Pons (tissue), 1 donor: ENCODE measurements at regions not wholly inside any gene's neighbourhood (a gene's known extent, or its start where the extent isn't known, plus 50 kb on each side); places are given as distances from the start of the nearest gene placed in this dataset.
"Not testable (repeated sequence)": the region's sequence is repeated elsewhere in the genome, so short reads cannot be mapped to it uniquely, and the experiment has no call there.

Source experiments
- DNase-seq: peaks from one replicate; pipeline ENCODE4 v3.0.0-alpha.2; 2016; ENCODE audit warnings: low spot score

DNA sequence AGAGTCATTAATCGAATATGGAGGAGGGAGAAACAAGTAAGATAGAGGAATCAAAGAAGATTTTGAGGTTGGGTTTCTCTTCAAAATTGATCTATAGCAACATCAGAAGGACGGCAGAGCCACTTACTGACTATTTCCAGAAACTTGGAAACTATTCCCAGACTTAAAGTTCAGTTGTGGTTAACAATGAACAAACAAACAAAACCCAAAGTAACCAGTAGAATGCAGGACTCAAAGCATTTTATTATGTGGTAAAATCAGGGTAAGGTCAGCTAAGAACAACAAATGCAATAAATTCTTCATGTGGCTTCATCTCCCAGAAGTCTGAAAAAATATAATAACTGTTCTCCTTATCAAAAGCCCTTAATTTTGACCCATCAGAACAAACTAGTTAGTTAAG, 54.9 kb upstream of the OSMR start:
- DNase-seq, result no peak

DNA sequence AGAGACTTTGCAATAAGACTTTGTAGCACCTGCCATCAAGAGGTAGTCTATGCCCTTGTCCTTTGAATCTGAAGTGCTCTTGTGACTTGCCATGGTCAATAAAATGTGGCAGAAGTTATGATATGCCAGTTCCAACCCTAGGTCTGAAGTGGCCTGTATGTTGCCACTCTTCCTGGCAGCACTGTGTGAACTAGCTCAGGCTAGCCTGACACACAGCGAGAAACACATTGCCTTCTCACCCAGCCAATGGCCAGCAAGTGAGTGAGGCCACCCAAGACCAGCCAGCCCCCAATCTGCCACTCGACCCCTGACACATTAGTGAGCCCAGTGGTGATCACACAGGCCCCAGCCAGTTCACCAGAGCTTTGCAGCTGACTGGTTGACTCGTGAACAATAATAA, 52.7 kb upstream of the OSMR start:
- no peak for DNase-seq

DNA sequence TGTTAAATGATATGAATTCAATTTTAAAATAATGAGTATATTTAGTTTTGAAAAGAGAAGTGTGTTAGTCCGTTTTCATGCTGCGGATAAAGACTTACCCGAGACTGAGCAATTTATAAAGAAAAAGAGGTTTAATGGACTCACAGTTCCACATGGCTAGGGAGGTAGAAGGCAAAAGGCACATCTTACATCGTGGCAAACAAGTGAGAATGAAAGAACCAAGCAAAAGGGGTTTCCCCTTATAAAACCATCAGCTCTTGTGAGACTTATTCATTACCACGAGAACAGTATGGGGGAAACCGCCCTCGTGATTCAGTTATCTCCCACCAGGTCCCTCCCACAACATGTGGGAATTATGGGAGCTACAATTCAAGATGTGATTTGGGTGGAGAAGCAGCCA, 51.8 kb upstream of the OSMR start:
- not testable (repeated sequence) for DNase-seq

DNA sequence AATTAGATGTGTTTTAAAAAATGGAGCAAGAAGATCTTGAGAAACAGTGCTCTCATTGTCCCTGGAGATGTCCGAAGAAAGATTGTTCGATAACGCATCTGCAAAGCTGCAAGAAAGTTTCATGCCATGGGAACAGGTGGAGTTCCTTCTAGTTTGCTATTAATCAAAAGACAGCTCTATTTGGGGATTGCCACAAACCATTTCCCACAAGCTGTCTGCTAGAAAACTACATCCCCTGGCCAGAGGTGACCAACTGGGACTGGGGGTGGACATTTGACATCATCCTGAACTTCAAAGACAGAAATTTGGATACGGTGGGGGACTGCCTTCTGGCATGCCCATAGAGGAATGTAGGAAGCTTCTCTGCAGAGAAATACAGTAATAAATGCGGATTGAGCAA, 50.8 kb upstream of the OSMR start:
- no peak for DNase-seq

DNA sequence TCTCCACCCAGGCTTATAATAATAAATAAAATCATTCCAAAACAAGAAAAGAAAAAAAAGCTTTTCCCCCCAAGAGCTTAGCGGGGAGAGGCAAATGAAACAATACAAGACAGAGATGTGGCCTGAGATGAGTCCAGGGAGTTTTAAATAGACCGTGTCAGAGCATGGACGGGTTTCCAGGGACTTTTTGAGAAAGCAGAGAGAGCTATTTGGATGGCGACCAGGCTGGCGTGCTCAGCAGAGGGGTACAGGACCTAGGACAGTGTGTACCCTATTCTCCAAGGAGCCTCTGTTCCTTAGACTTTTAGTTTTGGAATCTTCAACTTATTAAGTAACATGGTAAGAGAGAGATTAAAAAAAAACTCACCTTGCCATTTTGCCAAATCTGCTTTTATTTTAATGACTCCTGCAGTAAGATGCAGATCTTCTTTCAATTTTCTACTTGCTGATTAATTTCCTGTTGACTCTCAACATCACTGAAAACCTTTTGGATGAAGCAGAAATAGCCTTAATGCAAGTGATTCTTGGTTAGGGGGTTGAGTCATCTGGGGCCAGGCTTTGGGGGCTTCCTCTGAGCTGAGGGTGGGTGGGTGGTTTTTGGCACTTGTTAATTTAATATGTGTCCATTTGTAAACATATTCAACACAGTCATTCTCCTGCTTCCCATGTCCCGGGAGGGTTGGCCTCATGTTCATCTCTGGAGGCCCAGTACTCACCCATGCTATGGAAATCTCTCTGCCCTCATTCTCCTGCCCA, 49.6 kb upstream of the OSMR start:
- DNase-seq, result peak; percentile 30
